NCI-H2171 (cell line): ENCODE measurements at regions not wholly inside any gene's neighbourhood (a gene's known extent, or its start where the extent isn't known, plus 50 kb on each side); places are given as distances from the start of the nearest gene placed in this dataset.

Source experiments
- DNase-seq: peaks from one replicate; lab custom pipeline; 2025; lab: John Stamatoyannopoulos, UW

DNA sequence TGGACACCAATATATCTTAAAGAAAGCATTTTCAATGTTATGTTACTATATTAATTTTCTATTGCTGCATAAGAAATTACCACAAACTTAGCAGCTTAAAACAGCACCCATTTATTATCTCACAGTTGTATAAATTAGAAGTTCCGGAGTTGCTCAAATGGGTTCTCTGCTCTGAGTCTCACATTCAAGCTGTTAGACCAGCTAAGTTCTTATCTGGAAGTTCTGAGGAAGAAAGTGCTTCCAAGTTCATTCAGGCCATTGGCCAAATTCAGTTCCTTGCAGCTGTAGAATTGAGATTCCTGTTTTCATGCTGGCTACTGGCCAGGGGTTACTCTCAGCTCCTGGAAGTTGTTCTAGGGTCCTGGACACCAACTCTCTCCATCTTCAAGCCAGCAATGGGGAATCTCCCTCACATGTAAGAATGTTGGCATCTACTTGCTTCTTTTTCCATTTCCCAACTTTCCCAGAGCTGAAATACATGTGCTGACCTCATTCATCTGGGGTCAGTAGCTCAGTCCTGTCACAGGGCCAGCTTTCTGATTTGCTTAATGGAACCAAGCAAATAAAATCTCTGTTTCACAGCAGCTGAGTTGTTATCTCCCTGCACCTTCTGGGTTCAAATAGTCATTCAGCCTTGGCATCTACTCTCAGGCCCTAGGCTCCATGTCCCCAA, 99.6 kb upstream of the INTU start:
- DNase-seq, result no peak

GRCh38 chr4:127534041-127534825, 98.5 kb upstream of the INTU start:
- no peak for DNase-seq

DNA sequence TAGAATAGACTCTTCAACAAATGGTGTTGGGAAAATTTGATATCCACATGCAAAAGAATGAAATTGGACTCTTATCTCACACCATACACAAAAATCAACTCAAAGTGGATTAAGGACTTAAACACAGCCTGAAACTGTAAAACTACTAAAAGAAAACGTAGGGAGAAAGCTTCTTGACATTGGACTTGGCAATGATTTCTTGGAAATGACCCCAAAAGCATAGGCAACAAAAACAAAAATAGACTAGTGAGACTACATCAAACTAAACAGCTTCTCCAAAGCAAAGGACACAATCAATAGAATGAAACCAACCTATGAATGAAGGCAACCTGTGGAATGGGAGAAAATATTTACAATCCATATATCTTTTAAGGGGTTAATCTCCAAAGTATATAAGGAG, 94.7 kb upstream of the INTU start:
- no peak for DNase-seq

DNA sequence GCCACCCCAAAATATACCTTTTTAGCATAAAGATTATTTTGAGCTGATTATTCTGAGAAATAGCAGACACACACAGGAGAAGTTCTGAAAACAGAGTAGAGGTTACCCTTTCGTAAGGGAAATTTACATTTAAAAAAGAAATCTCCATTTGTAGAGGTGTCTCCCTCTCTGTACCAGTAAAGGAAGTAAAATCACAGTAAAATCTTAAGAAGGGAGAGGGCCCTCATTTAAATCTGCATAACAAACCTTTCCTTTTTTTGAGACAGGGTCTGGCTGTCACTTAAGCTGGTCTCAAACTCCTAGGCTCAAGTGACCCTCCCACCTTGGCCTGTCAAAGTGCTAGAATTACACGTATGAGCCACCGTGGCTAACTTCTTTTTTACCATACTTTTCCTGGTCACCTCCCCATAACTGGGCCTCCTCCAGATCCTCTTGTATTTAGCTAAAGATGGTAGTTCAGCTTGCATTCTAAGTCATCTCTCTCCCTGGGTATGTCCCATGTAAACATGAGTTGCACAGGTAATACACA, 92.2 kb upstream of the INTU start:
- no peak for DNase-seq

DNA sequence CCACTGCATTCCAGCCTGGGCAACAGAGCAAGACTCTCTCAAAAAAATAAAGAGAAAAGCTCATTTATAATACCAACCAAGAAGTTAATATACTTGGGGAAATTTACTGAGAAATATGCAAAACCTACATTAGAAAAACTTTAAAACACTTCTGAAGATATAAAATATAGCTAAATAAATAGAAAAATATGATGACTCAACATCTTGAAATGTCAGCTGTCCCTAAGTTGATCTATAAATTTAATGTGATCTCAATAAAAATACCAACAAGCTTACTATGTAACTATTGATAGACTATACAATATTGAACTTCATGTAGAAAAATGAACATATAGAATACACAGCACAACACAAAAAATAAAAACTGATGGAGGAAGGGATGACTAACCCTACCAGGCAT, 87.5 kb upstream of the INTU start:
- no peak for DNase-seq

- no peak for DNase-seq
Observed at GRCh38 chr4:127548990-127549925, 83.5 kb upstream of the INTU start.

GRCh38 chr4:127555106-127555505, 77.7 kb upstream of the INTU start:
- peak; percentile 9 for DNase-seq

- no peak for DNase-seq
Observed at GRCh38 chr4:127558088-127558487, 74.7 kb upstream of the INTU start.

GRCh38 chr4:127558489-127559407, 74.0 kb upstream of the INTU start:
- no peak for DNase-seq

DNA sequence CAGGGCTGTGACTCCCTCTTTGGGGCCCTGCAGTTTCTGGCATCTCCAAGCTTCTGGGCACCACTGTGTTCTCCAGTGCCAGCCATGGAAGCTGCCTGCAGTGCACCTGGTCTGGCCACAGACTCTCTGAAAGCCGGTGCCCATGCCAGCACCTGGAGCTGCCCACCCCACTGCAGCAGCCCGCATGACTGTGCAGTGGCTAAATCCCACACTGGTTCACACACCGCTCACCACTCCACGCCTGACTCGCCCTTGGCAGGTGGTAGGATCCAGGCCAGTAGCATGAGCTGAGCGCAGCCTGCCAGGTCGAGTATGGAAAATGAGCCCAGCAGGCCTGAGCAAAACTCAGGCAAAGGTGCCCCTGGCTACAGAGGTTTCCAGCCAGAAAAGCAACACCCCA, 72.8 kb upstream of the INTU start:
- DNase-seq, result no peak

- no peak for DNase-seq
Observed at GRCh38 chr4:127560755-127561154, 72.0 kb upstream of the INTU start.

DNA sequence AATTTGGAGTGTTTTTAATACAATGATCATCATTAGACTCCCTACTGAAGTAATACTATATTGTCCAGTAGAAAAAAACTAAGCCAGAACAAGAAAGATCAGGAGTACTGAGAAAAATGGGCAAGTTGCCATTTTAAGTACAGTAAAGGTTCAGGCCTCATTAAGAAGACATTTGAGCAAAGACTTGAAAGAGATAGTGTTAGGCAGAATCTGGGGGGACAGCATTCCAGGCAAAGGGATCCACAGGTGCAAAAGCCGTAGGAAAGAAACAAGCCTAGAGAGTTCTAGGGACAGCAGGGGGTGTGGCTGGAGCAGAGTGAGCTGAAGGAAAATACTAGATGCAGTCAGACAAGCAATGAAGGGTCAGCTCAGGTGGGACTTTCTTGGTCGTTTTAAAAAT, 58.1 kb upstream of the INTU start:
- DNase-seq, result no peak

- DNase-seq, result no peak
Observed at GRCh38 chr4:127575888-127576287, 56.9 kb upstream of the INTU start.

- no peak for DNase-seq
Observed at GRCh38 chr4:127578491-127578890, 54.3 kb upstream of the INTU start.

- no peak for DNase-seq
Observed at GRCh38 chr4:127578967-127579366, 53.8 kb upstream of the INTU start.

- DNase-seq, result no peak
Observed at GRCh38 chr4:127579821-127580220, 52.9 kb upstream of the INTU start.

DNA sequence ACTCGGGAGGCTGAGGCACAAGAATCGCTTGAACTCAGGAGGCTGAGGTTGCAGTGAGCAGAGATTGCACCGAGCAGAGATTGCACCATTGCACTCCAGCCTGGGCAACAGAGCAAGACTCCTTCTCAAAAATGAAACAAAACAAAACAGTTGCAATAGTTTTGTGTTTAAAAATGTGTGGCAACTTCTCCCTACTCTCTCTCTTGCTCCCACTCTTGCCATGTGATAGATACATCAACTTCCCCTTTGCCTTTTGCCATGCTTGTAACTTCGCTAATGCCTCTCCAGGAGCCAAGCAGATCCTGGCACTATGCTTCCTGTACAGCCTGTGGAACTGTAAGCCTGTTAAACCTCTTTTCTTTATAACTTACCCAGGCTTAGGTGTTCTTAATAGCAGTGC, 52.5 kb upstream of the INTU start:
- DNase-seq, result no peak

DNA sequence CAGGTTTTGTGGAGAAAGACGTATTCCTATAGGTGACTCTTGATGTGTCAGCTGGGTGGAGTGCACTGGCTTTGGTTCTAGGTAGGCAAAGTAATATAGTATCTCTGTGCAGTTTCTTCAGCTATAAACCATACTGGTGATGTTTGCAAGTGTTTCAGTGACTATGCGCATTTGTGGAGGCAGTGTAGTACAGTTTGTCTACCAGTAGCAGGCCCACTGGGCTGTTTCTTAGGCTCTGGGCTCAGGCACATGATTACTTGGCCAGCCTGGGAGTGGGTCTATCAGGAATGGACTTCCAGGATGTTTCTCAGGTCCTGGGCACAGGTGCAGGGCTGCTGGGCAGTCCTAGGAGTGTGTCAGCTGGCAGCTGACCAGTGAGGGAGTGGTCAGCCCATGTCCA, 51.9 kb upstream of the INTU start:
- no peak for DNase-seq
